AG09319 (cell line): ENCODE measurements at regions not wholly inside any gene's neighbourhood (a gene's known extent, or its start where the extent isn't known, plus 50 kb on each side); places are given as distances from the start of the nearest gene placed in this dataset.

Experiments used
- DNase-seq: peaks from one replicate; pipeline ENCODE4 v3.0.0-alpha.2; 2010; ENCODE audit warnings: low read depth; ENCODE audit errors: extremely low read depth
- CTCF ChIP-seq: IDR thresholded peaks from 2 replicates; pipeline ENCODE4 v1.5.1; 2011; ENCODE audit warnings: low read depth, mild to moderate bottlenecking, inconsistent platforms, low read length, moderate library complexity

GRCh38 chr10:78898341-78899097 lies 170.2 kb upstream of the ZMIZ1 start:
- no peak for DNase-seq
- TF ChIP-seq CTCF = no peak

GRCh38 chr10:78899098-78899754 lies 169.5 kb upstream of the ZMIZ1 start:
- TF ChIP-seq CTCF = no peak
- DNase-seq = no peak

GRCh38 chr10:78899996-78900714 lies 168.6 kb upstream of the ZMIZ1 start:
- TF ChIP-seq CTCF = no peak
- no peak for DNase-seq

GRCh38 chr10:78900715-78901430 lies 167.9 kb upstream of the ZMIZ1 start:
- no peak for TF ChIP-seq CTCF
- DNase-seq = no peak

DNA sequence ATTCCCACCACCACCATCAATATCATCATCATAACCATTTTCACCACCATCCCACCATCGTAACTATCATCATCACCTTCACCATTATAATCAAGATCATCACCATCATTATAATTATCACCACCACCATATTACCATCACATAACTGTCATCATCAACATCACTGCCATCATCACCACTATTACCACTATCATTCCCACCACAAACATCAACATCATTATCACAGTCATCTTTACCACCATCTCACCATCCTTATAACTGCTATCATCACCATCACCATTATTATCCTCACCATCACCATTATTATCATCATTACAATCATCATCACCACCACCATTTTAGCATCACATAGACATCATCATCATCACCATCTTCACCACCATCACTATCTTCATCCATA lies 167.1 kb upstream of the ZMIZ1 start:
- no peak for TF ChIP-seq CTCF
- no peak for DNase-seq

GRCh38 chr10:78902815-78903214 lies 166.0 kb upstream of the ZMIZ1 start:
- DNase-seq = no peak
- TF ChIP-seq CTCF = no peak
